IgD-negative memory B cell (primary cell): ENCODE measurements at regions not wholly inside any gene's neighbourhood (a gene's known extent, or its start where the extent isn't known, plus 50 kb on each side); places are given as distances from the start of the nearest gene placed in this dataset.

Experiments
- H3K27ac Mint-ChIP-seq, 3 donors: one replicate each; pipeline ENCODE4 v1.8.0; 2020 to 2022; ENCODE audit warnings: mild to moderate bottlenecking in 3 of 3, mixed read lengths in 3 of 3, moderate library complexity in 1 of 3
- H3K27me3 Mint-ChIP-seq: one replicate; pipeline ENCODE4 v1.8.0; 2021; ENCODE audit warnings: mixed read lengths
- H3K36me3 Mint-ChIP-seq: one replicate; pipeline ENCODE4 v1.8.0; 2020; ENCODE audit warnings: mild to moderate bottlenecking, mixed read lengths
- H3K4me1 Mint-ChIP-seq, 3 donors: one replicate each; pipeline ENCODE4 v1.8.0; 2020 to 2022; ENCODE audit warnings: mixed read lengths in 3 of 3, mild to moderate bottlenecking in 1 of 3
- H3K4me3 Mint-ChIP-seq, 4 donors: one replicate each; pipeline ENCODE4 v1.8.0; 2020 to 2022; ENCODE audit warnings: mild to moderate bottlenecking in 4 of 4, mixed read lengths in 4 of 4, moderate library complexity in 3 of 4
- H3K9me3 Mint-ChIP-seq, 3 donors: one replicate each; pipeline ENCODE4 v1.8.0; 2020 to 2021; ENCODE audit warnings: mixed read lengths in 3 of 3, mild to moderate bottlenecking in 1 of 3

DNA sequence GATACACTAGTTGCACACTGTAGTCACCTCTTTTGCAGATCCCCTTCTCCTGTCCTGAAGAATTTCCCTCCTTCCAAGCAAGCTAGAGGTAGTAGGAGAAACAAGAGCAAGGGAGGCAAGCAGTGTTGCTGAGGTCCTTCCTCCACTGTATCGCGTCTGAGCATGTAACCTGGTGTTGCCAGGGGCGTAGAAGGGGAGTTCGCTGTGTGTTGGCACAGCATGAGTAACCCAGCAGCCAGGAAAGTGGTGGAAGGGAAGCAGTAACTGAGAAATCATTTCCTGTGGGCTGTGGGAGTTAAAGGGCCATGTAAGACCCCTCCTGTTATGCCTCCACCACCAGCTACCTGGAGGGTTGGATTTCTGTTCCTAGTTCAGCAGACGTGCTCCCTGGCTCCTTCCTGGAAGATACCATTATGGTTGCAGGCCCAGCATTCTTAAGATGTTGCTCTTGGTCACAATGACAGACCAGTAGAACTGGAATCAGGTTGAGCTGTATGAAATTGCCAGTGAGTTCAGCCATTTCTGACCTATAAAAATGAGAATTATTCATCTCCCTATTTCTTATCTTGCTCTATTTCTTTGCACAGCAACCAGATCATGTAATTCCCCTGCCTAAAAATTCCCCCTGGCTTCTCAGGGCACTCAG, 215.3 kb upstream of the TOPAZ1 start:
- no peaks in the 10 kb centered on the region for H3K36me3 Mint-ChIP-seq
- H3K27me3 Mint-ChIP-seq = peaks cover 7% of the 10 kb centered on the region
- no peak overlapping the region for H3K4me3 Mint-ChIP-seq
- H3K9me3 Mint-ChIP-seq = no peaks in the 10 kb centered on the region
- H3K27ac Mint-ChIP-seq = peak overlapping the region in 1 of 3 donors; percentile 79
- H3K4me1 Mint-ChIP-seq = peaks cover 7 to 20% (median 8%) of the 10 kb centered on the region in 3 donors

DNA sequence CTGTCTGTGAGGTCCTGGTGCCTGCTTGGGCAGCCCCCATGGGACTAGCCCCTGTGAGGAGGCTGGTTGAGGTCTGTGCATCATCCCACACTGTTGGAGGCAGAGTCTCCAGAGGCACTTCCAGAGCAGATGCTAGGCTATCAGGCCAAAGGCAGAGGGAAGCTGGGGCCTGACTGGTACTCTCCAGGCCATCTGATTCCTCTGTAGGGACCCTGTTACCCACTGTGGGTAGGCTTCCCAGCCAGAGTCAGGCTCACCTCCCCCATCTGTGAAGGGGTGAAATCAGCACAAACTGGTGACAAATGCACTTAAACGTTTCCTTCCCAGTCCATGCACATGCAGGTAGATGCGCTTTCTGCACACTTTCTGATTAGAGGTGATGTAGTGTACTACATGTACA, 212.6 kb upstream of the TOPAZ1 start:
- peaks cover 4 to 13% (median 4%) of the 10 kb centered on the region in 3 donors for H3K4me1 Mint-ChIP-seq
- no peaks in the 10 kb centered on the region for H3K36me3 Mint-ChIP-seq
- no peaks in the 10 kb centered on the region for H3K27me3 Mint-ChIP-seq
- H3K27ac Mint-ChIP-seq = no peak overlapping the region
- H3K9me3 Mint-ChIP-seq = no peaks in the 10 kb centered on the region
- H3K4me3 Mint-ChIP-seq = no peak overlapping the region

DNA sequence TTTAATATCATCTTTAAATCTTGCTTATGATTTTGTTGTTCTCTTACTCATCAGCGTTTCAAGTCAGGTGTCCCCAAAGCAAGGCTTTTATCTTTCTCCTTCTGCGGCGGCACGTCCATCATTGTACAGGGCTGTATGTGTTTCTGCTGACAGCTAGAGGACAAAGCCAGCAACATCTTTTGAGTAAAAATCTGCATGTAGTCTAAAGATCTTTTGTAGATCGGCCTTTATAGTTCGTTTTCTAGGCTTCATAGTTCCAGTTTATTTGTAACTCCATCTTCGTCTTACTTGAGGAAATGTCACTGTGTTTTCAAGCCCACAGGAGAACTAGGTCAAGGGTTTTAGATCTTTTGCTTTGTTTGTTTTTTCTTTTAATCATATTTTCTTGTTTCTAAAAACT, 211.4 kb upstream of the TOPAZ1 start:
- Mint-ChIP-seq H3K36me3 (no peaks in the 10 kb centered on the region), H3K9me3 (no peaks in the 10 kb centered on the region), H3K4me3 (no peak overlapping the region), H3K27ac (no peak overlapping the region), H3K4me1 (peaks cover 4 to 13% (median 4%) of the 10 kb centered on the region in 3 donors), H3K27me3 (no peaks in the 10 kb centered on the region)

DNA sequence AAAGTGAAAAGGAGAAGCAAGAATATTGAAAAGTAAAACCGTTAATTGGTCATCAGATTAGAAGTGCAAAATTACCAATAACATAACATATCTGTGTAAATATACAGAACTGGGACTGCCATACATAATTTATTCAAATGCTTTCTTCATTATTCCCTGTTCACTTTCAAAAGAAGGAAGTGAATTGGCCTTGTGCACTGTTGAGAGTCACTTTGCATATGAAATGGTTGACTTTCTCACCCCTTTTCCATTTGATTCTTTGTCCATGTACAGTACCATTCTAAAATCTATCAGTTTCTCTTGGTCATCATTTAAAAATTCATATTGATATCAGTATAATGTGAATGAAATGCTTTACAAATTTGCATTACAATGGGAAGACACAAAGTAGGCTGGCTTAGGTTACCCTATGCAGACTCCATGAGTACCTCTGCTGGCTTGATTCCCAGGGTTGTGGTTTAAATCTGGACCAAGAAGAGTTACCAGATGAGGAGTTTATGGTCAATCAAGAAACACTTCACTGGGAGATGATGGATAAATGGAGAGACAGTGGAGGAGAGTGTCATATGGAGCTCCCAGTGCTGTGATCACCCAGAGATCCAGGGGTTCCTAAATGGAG, 210.9 kb upstream of the TOPAZ1 start:
- H3K4me1 Mint-ChIP-seq = peaks cover 4 to 13% (median 4%) of the 10 kb centered on the region in 3 donors
- H3K27ac Mint-ChIP-seq = no peak overlapping the region
- no peak overlapping the region for H3K4me3 Mint-ChIP-seq
- H3K36me3 Mint-ChIP-seq = no peaks in the 10 kb centered on the region
- no peaks in the 10 kb centered on the region for H3K9me3 Mint-ChIP-seq
- H3K27me3 Mint-ChIP-seq = no peaks in the 10 kb centered on the region

DNA sequence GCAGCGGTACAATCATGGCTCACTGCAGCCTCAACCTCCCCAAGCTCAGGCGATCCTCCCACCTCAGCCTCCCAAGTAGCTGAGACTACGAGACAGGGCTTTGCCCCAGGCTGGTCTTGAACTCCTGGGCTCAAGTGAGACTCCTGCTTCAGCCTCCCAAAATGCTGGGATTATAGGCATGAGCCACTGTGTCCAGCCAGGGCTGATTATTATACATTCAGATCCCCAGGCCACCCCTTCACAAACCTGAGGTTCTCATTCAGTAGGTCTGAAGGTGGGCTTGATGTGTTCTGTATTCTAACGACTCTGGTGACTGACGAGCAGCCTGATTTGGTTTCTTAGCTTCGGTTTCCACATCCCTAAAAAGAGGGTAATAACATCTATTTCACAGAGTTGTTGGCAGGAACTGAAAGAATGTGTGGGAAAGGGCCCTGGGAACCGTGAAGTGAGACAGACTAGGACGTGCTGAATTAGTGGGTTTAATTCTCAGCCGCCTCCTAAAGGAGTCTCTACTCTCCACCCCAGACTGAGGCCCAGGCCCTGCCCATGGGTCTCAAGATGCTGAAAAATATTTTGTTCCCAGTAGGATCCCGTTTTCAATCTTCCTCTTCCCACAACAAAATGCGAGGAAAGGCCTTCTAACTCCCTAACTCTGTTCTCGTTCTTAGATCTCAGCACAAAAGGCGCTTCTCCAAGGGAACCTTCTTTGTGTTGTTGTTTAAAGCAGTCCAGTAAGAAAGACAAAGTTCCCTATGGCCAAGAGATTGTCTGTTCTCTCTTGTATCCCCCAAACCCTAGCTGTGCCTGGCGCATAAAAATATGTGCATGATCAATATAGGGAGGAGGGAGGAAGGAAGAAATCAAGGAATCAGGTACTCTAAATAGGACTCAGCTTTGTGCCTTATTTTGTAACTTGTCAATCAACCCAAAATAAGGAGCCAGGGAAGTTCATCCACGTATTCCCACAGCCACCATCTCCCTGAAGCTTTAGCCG, 210.0 kb upstream of the TOPAZ1 start:
- Mint-ChIP-seq H3K9me3 (no peaks in the 10 kb centered on the region), H3K4me1 (peaks cover 4 to 13% (median 4%) of the 10 kb centered on the region in 3 donors), H3K4me3 (no peak overlapping the region), H3K27me3 (no peaks in the 10 kb centered on the region), H3K36me3 (no peaks in the 10 kb centered on the region), H3K27ac (no peak overlapping the region)

DNA sequence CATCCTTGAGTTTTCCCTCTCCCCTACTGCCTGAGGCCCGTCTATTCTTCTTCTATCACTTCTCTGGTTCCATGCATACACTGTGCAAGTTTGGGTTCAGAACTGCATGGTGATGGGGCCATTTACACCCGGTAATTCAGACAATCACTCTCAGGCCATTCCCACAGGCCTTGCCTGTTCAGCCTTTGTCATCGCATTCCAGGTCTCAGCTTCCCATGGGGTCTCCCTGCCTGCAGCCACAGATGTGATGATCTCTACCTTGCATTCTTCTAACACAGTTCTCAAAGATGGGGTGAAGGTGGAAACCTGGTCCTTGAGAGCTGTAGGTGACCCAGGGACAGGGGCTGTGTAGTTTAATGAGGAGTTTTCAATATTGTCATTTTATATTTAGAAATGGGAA, 209.2 kb upstream of the TOPAZ1 start:
- Mint-ChIP-seq H3K27ac (no peak overlapping the region), H3K4me3 (no peak overlapping the region), H3K4me1 (peaks cover 4 to 13% (median 4%) of the 10 kb centered on the region in 3 donors), H3K36me3 (no peaks in the 10 kb centered on the region), H3K27me3 (no peaks in the 10 kb centered on the region), H3K9me3 (no peaks in the 10 kb centered on the region)

DNA sequence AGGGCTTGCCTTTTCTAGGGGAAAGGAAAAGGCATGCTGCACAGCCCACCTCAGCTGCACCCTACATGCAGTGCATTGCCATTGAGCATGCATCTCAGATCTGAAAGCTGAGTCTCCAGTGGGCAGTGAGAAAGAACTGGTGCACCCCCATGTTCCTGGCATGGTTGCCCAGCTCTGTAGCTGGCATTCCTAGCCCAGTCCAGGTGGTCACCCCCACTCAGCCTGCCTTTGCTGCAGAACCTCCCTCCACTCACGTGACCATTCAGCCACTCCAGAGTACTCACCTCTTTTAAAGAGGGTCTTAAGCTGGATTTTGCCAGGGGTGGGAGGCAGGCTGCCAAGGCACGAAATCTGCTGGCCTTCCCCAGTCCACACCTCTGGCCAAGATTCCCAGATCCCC, 208.6 kb upstream of the TOPAZ1 start:
- no peak overlapping the region for H3K4me3 Mint-ChIP-seq
- H3K27ac Mint-ChIP-seq = no peak overlapping the region
- H3K4me1 Mint-ChIP-seq = peaks cover 4 to 14% (median 4%) of the 10 kb centered on the region in 3 donors
- no peaks in the 10 kb centered on the region for H3K36me3 Mint-ChIP-seq
- H3K27me3 Mint-ChIP-seq = no peaks in the 10 kb centered on the region
- H3K9me3 Mint-ChIP-seq = no peaks in the 10 kb centered on the region

DNA sequence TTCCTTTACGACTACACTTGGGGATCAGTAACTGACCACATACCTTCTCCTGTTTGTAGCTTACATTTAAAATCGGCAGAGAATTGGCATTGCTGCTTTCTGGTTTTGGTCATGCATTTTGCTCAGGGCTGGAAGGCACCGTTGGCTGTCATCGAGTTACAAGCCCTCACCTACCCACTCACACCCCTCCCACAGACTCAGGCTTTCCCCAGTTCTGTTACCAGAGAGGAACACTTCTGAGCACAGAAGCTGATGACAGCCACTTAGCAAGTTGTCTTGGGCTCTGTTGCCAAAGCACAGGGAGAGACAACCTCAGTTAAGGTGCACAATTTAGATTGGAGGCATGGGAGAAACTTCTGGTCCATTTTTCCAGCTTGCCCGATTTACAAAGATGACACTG, 204.8 kb upstream of the TOPAZ1 start:
- Mint-ChIP-seq H3K27me3 (no peaks in the 10 kb centered on the region), H3K36me3 (no peaks in the 10 kb centered on the region), H3K4me3 (no peak overlapping the region), H3K9me3 (no peaks in the 10 kb centered on the region), H3K27ac (no peak overlapping the region), H3K4me1 (peaks cover 1 to 10% (median 9%) of the 10 kb centered on the region in 3 donors)

DNA sequence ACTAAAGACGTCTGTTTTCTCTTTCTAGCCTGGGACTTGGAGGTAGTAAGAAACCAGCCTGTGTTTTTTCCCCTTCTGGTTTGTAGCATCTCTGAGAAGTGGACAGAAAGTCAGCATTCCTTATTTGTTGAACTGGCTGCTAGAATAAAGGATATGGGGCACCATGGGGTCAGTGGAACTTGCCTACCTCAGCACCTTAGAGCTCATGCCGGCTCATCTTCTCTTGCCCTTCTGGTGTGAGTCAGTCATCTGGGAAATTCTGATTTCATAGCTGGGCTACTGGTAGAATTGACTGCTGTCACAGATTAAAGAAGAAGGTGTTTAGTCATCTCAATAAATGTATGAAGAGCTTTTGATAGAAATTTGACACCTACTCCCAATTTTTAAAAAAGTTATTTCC, 202.7 kb upstream of the TOPAZ1 start:
- Mint-ChIP-seq H3K27me3 (no peaks in the 10 kb centered on the region), H3K36me3 (no peaks in the 10 kb centered on the region), H3K27ac (peak overlapping the region in 1 of 3 donors; percentile 80), H3K4me1 (peaks cover 17 to 30% (median 27%) of the 10 kb centered on the region in 3 donors), H3K4me3 (no peak overlapping the region), H3K9me3 (no peaks in the 10 kb centered on the region)

DNA sequence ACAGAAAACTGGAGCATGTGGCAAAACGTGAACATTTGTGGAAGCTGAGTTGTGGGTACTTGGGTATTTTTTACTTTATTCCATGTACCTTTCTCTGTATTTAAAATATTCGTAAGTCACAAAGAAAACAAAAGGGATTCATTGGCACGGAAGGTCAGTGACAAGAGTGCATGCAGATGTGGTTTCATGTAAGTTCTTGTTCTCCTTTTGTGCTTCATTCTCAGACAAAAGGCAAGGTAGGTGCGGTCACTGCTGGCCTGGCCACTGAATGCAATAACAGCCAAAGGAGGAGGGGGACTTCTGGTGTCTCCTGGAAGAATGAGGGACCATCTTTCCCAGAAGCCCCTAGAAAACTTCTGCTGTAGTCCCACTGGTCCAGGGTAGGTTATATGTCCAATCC, 200.0 kb upstream of the TOPAZ1 start:
- peak overlapping the region in 1 of 4 donors; percentile 34 for H3K4me3 Mint-ChIP-seq
- peak overlapping the region in 2 of 3 donors; percentile 28 to 86 for H3K27ac Mint-ChIP-seq
- no peaks in the 10 kb centered on the region for H3K9me3 Mint-ChIP-seq
- no peaks in the 10 kb centered on the region for H3K36me3 Mint-ChIP-seq
- no peaks in the 10 kb centered on the region for H3K27me3 Mint-ChIP-seq
- H3K4me1 Mint-ChIP-seq = peaks cover 35 to 49% (median 46%) of the 10 kb centered on the region in 3 donors

DNA sequence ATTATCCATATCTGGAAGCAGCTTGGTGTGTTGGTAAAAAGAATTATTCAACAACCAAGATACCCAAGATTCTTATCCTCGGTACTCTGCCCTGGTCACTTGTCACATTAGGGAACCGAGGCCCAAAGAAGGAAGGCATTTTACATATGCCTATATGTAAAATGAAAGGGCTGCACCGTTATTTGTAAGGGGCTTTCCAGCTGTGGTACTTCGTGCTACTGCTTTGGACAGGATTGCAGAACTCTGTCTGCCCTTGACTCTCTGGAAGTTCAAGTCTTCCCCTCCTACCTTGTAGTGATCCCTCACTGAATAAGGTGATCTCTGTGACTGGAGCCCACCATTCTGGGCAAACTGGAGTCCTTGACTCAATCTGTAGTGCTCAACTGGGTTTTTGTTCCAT, 198.9 kb upstream of the TOPAZ1 start:
- no peaks in the 10 kb centered on the region for H3K36me3 Mint-ChIP-seq
- H3K27ac Mint-ChIP-seq = peak overlapping the region; percentile 46 to 89 (median 86)
- H3K4me1 Mint-ChIP-seq = peaks cover 35 to 52% (median 47%) of the 10 kb centered on the region in 3 donors
- H3K27me3 Mint-ChIP-seq = no peaks in the 10 kb centered on the region
- peak overlapping the region in 1 of 4 donors; percentile 71 for H3K4me3 Mint-ChIP-seq
- H3K9me3 Mint-ChIP-seq = no peaks in the 10 kb centered on the region

DNA sequence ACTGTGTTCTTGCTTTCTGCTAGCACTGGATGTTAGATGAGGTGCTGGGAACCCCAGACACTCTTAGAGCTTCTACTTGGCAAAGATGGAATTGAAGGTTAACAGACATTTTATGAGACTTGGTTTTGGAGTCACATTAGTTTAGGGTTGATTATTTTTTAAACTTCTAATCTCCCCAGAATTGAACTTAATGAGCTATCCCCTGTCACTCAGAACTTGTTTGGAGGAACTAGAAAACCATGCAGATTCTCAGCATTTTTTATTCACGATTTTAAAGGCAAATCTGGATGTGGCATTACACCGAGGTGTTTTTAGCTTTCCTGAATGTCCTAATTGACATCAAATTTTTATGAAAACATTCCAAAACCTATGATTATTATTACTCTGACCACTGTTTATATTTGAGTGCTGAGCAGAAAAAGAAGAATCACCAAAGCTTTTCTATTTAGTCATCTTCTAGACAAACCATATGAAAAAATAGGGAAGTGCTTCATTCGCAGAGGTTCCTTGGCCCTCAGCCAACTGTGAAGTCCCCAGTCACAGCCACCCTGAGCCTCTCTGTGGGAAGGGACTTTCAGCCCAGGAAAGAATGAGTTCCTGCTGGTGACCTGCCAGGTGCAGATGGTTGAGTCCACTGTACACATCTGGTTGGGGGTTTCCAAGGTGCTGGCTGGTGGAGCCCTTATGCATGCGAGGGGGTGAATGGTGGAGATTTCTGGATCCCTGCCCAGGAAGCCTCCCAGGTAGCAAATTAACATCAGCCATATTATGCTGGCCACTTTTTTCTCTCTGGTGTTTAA, 196.0 kb upstream of the TOPAZ1 start:
- Mint-ChIP-seq H3K27me3 (no peaks in the 10 kb centered on the region), H3K4me1 (peaks cover 34 to 60% (median 47%) of the 10 kb centered on the region in 3 donors)

DNA sequence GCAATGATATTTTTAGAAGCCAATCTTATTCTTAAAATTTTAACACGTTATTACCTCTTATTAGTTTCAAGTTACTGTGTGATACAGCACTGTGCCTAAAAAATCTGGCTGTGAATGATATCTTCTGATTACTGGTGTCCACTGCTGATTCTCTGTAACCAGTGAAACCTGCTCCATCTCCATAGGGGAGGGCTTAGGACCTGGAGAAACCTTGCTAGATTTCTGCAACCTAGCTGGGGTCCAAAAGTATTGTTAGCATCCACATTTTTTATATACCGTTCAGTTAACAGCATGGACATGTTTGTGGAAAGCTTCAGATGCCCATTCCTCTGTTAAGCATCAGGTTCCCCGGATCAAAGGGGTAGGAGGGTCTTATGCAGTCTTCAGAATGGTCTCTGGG, 193.9 kb upstream of the TOPAZ1 start:
- peaks cover 27 to 41% (median 29%) of the 10 kb centered on the region in 3 donors for H3K4me1 Mint-ChIP-seq
- no peaks in the 10 kb centered on the region for H3K9me3 Mint-ChIP-seq
- no peak overlapping the region for H3K27ac Mint-ChIP-seq
- peaks cover 3% of the 10 kb centered on the region for H3K36me3 Mint-ChIP-seq
- H3K4me3 Mint-ChIP-seq = no peak overlapping the region
- no peaks in the 10 kb centered on the region for H3K27me3 Mint-ChIP-seq

More for the DNA sequence above, 196.0 kb upstream of the TOPAZ1 start:
- H3K4me3 Mint-ChIP-seq = peak overlapping the region in 3 of 4 donors; percentile 2 to 83 (median 74)
- no peaks in the 10 kb centered on the region for H3K9me3 Mint-ChIP-seq
- no peaks in the 10 kb centered on the region for H3K36me3 Mint-ChIP-seq
- peak overlapping the region; percentile 57 to 97 (median 93) for H3K27ac Mint-ChIP-seq

DNA sequence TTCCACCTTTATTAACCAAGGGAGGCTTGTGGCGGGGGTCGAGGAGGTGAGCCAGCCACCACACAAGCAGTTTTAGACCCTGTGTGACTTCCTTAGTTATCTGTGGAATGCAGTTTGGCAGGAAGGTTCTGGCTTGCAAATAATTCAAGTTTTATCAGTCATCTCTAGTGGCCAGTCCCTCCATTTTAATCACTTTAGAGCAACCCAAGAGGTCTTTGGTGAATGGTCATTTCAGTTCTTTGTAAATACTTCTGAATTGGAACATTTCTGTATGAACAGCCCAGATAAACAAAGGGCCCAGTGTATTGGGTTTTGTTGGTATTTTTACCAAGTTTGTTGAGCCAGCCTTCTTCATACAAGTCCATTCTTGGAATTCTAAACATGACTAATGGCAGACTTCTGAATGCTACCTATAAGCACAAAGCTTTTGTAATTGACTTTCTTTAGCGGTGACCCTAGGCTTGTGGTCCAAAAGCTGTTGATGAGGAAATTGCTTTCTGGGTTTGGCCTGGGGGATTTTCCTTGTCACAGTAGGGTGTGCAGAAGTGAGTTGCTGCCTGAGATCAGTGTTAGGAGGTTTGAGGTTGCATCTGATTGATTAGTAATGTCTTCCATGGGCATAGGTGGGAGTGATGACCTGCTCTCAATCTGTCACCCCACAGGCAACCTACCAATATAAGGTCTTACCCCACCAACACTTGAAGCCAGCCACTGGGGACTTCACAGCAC, 193.3 kb upstream of the TOPAZ1 start:
- no peak overlapping the region for H3K4me3 Mint-ChIP-seq
- H3K4me1 Mint-ChIP-seq = peaks cover 23 to 36% (median 25%) of the 10 kb centered on the region in 3 donors
- no peaks in the 10 kb centered on the region for H3K9me3 Mint-ChIP-seq
- peaks cover 3% of the 10 kb centered on the region for H3K36me3 Mint-ChIP-seq
- H3K27ac Mint-ChIP-seq = no peak overlapping the region
- H3K27me3 Mint-ChIP-seq = no peaks in the 10 kb centered on the region
